ENCODE measurements at regions not wholly inside any gene's neighbourhood (a gene's known extent, or its start where the extent isn't known, plus 50 kb on each side); places are given as distances from the start of the nearest gene placed in this dataset. TPM values are rescaled to one million over a fixed set of nuclear protein-coding genes. Genes with fewer than 3 reads are reported as not detected.

- no peak for DNase-seq (ENCODE audit: low spot score in 2 of 2)
- Histone ChIP-seq H3K9me3 (no peaks in the 10 kb centered on the region), H3K4me1 (no peaks in the 10 kb centered on the region), H3K27me3 (no peaks in the 10 kb centered on the region), H3K27ac (no peak overlapping the region), H3K36me3 (no peaks in the 10 kb centered on the region), H3K4me3 (no peak overlapping the region)
- 73 to 79% methylated on average over 4 of the region's 4 CpGs for WGBS, 2 donors
- TF ChIP-seq CTCF (IDR thresholded peaks at IDR 0.05) (no peak), EP300 (IDR thresholded peaks at IDR 0.05) (no peak), POLR2A (IDR thresholded peaks at IDR 0.05) (no peak)
These were observed 70.3 kb upstream of the MBIP start for GRCh38 chr14:36390718-36391117.

GRCh38 chr14:36383767-36384431, 63.5 kb upstream of the MBIP start:
- H3K4me3 ChIP-seq = no peak overlapping the region
- TF ChIP-seq CTCF (IDR thresholded peaks at IDR 0.05) (no peak), EP300 (IDR thresholded peaks at IDR 0.05) (peak in 1 of 2 donors; percentile 45), POLR2A (IDR thresholded peaks at IDR 0.05) (no peak)
- no peaks in the 10 kb centered on the region for H3K9me3 ChIP-seq
- H3K4me1 ChIP-seq = peaks cover 0 to 11% (median 0%) of the 10 kb centered on the region in 4 donors
- DNase-seq (ENCODE audit: low spot score in 2 of 2) = peak in 1 of 2 donors; percentile 4
- H3K36me3 ChIP-seq = no peaks in the 10 kb centered on the region
- H3K27me3 ChIP-seq = no peaks in the 10 kb centered on the region
- WGBS, 2 donors = 71 to 74% methylated on average over 7 of the region's 7 CpGs
- H3K27ac ChIP-seq = peak overlapping the region; percentile 12 to 77 (median 43)

GRCh38 chr14:36373982-36374673, 53.7 kb upstream of the MBIP start:
- Histone ChIP-seq H3K4me3 (no peak overlapping the region), H3K27me3 (no peaks in the 10 kb centered on the region), H3K36me3 (no peaks in the 10 kb centered on the region), H3K4me1 (no peaks in the 10 kb centered on the region), H3K27ac (no peak overlapping the region), H3K9me3 (no peaks in the 10 kb centered on the region)
- DNase-seq (ENCODE audit: low spot score in 2 of 2) = peak; percentile 65 to 80
- TF ChIP-seq CTCF (IDR thresholded peaks at IDR 0.05) = peak; percentile 60 to 80 (median 77)
- no peak for TF ChIP-seq POLR2A (IDR thresholded peaks at IDR 0.05)
- no peak for TF ChIP-seq EP300 (IDR thresholded peaks at IDR 0.05)
- WGBS, 2 donors = 21 to 31% methylated on average over 4 of the region's 4 CpGs

Small RNA genes in the stretch of these regions (small RNA-seq; reads per million reads assigned to genes)
- not detected for gene RNU7-93P
